ENCODE measurements at regions not wholly inside any gene's neighbourhood (a gene's known extent, or its start where the extent isn't known, plus 50 kb on each side); places are given as distances from the start of the nearest gene placed in this dataset.

- no peak for TF ChIP-seq CTCF (IDR thresholded peaks at IDR 0.05)
- TF ChIP-seq POLR2A (IDR thresholded peaks at IDR 0.05), result no peak
Measured at GRCh38 chr16:85246473-85246872, 134.2 kb upstream of the CIBAR2 start.

Measured in lower leg skin (tissue), 3 donors.